ENCODE measurements at regions not wholly inside any gene's neighbourhood (a gene's known extent, or its start where the extent isn't known, plus 50 kb on each side); places are given as distances from the start of the nearest gene placed in this dataset.

GRCh38 chr1:55622074-55622473 is 406.9 kb upstream of the USP24 start:
- DNase-seq (ENCODE audit: low spot score), result no peak

GRCh38 chr1:55618199-55618598 is 403.0 kb upstream of the USP24 start:
- no peak for DNase-seq (ENCODE audit: low spot score)

GRCh38 chr1:55617288-55617982 is 402.3 kb upstream of the USP24 start:
- DNase-seq (ENCODE audit: low spot score), result no peak

GRCh38 chr1:55612988-55613387 is 397.8 kb upstream of the USP24 start:
- DNase-seq (ENCODE audit: low spot score), result no peak

- DNase-seq (ENCODE audit: low spot score), result no peak
Measured at GRCh38 chr1:55611123-55611522, 396.0 kb upstream of the USP24 start.

GRCh38 chr1:55610203-55610602 is 395.0 kb upstream of the USP24 start:
- DNase-seq (ENCODE audit: low spot score), result no peak

GRCh38 chr1:55609630-55610029 is 394.5 kb upstream of the USP24 start:
- DNase-seq (ENCODE audit: low spot score), result no peak

GRCh38 chr1:55605155-55605554 is 390.0 kb upstream of the USP24 start:
- no peak for DNase-seq (ENCODE audit: low spot score)

GRCh38 chr1:55604749-55605148 is 389.6 kb upstream of the USP24 start:
- no peak for DNase-seq (ENCODE audit: low spot score)

GRCh38 chr1:55604179-55604578 is 389.0 kb upstream of the USP24 start:
- no peak for DNase-seq (ENCODE audit: low spot score)

GRCh38 chr1:55600242-55600641 is 385.1 kb upstream of the USP24 start:
- DNase-seq (ENCODE audit: low spot score), result no peak

GRCh38 chr1:55597910-55598309 is 382.7 kb upstream of the USP24 start:
- DNase-seq (ENCODE audit: low spot score), result no peak

- peak; percentile 8 for DNase-seq (ENCODE audit: low spot score)
Measured at GRCh38 chr1:55594701-55595100, 379.5 kb upstream of the USP24 start.

GRCh38 chr1:55593298-55593697 is 378.1 kb upstream of the USP24 start:
- peak; percentile 22 for DNase-seq (ENCODE audit: low spot score)

- DNase-seq (ENCODE audit: low spot score), result peak; percentile 19
Measured at GRCh38 chr1:55592122-55592521, 377.0 kb upstream of the USP24 start.

- peak; percentile 16 for DNase-seq (ENCODE audit: low spot score)
Measured at GRCh38 chr1:55589671-55590297, 374.6 kb upstream of the USP24 start.

- DNase-seq (ENCODE audit: low spot score), result no peak
Measured at GRCh38 chr1:55588309-55588708, 373.1 kb upstream of the USP24 start.

- DNase-seq (ENCODE audit: low spot score), result peak; percentile 16
Measured at GRCh38 chr1:55586771-55587170, 371.6 kb upstream of the USP24 start.

GRCh38 chr1:55585402-55585792 is 370.2 kb upstream of the USP24 start:
- peak; percentile 15 for DNase-seq (ENCODE audit: low spot score)

GRCh38 chr1:55584526-55585401 is 369.6 kb upstream of the USP24 start:
- DNase-seq (ENCODE audit: low spot score), result peak; percentile 41

- no peak for DNase-seq (ENCODE audit: low spot score)
Measured at GRCh38 chr1:55582084-55582483, 366.9 kb upstream of the USP24 start.

GRCh38 chr1:55580845-55581332 is 365.7 kb upstream of the USP24 start:
- DNase-seq (ENCODE audit: low spot score), result no peak
